Neuronal stem cell (in vitro differentiated cells): ENCODE measurements at regions not wholly inside any gene's neighbourhood (a gene's known extent, or its start where the extent isn't known, plus 50 kb on each side); places are given as distances from the start of the nearest gene placed in this dataset.

Source experiments
- DNase-seq: peaks from one replicate; pipeline ENCODE4 v3.0.0-alpha.2; 2013; ENCODE audit warnings: low spot score
- H2AFZ ChIP-seq: one replicate; pipeline ENCODE4 v1.6.1; 2013; ENCODE audit warnings: mild to moderate bottlenecking, low read length, inconsistent platforms
- H2AK5ac ChIP-seq: 2 replicates; pipeline ENCODE4 v1.6.1; 2013; ENCODE audit warnings: low read depth, mild to moderate bottlenecking, inconsistent platforms, low read length, moderate library complexity, mixed read lengths
- H2BK120ac ChIP-seq: 2 replicates; pipeline ENCODE4 v1.6.1; 2013; ENCODE audit warnings: low read depth, mild to moderate bottlenecking, inconsistent platforms, low read length, moderate library complexity, mixed read lengths
- H2BK12ac ChIP-seq: one replicate; pipeline ENCODE4 v1.6.1; 2013; ENCODE audit warnings: low read length, inconsistent platforms
- H2BK15ac ChIP-seq: 2 replicates; pipeline ENCODE4 v1.6.1; 2013; ENCODE audit warnings: mild to moderate bottlenecking, low read length, inconsistent platforms, mixed read lengths
- H2BK5ac ChIP-seq: one replicate; pipeline ENCODE4 v1.6.1; 2013; ENCODE audit warnings: inconsistent platforms, mild to moderate bottlenecking, low read length, moderate library complexity
- H3K14ac ChIP-seq: one replicate; pipeline ENCODE4 v1.6.1; 2013; ENCODE audit warnings: low read length, inconsistent platforms
- H3K18ac ChIP-seq: 2 replicates; pipeline ENCODE4 v1.6.1; 2013; ENCODE audit warnings: low read length, inconsistent platforms
- H3K23ac ChIP-seq: 2 replicates; pipeline ENCODE4 v1.6.1; 2013; ENCODE audit warnings: low read depth, mild to moderate bottlenecking, mixed read lengths, low read length, inconsistent platforms; ENCODE audit not compliant: poor library complexity
- H3K27ac ChIP-seq: replicated peaks from 3 replicates; pipeline ENCODE4 v1.5.1; 2013; ENCODE audit warnings: low read length, inconsistent platforms
- H3K27me3 ChIP-seq, 3 experiments: 2 replicates each; pipeline ENCODE4 v1.6.1; 2013; ENCODE audit warnings: low read length in 3 of 3, mild to moderate bottlenecking in 2 of 3, inconsistent platforms in 1 of 3, low read depth in 1 of 3, mixed read lengths in 1 of 3, moderate library complexity in 1 of 3; ENCODE audit not compliant: control insufficient read depth in 3 of 3, insufficient read depth in 3 of 3
- H3K36me3 ChIP-seq, 2 donors: replicated peaks in 1 of 2; 2 replicates each; pipeline ENCODE4 v1.6.1; 2013; ENCODE audit warnings: low read length in 2 of 2; ENCODE audit not compliant: control insufficient read depth in 2 of 2, insufficient read depth in 2 of 2
- H3K4ac ChIP-seq: 2 replicates; pipeline ENCODE4 v1.6.1; 2013; ENCODE audit warnings: inconsistent platforms, mild to moderate bottlenecking, low read length, moderate library complexity
- H3K4me1 ChIP-seq, 2 donors: 1 replicate in 1 of 2; 2 replicates in 1 of 2; pipeline ENCODE4 v1.6.1; 2013; ENCODE audit warnings: low read length in 2 of 2, low read depth in 1 of 2; ENCODE audit not compliant: control insufficient read depth in 2 of 2, insufficient read depth in 1 of 2
- H3K4me2 ChIP-seq: one replicate; pipeline ENCODE4 v1.6.1; 2013; ENCODE audit warnings: mild to moderate bottlenecking, low read length, inconsistent platforms; ENCODE audit not compliant: insufficient read depth, poor library complexity, severe bottlenecking
- H3K4me3 ChIP-seq, 2 donors: 2 replicates each; pipeline ENCODE4 v1.5.1; 2013; ENCODE audit warnings: low read length in 2 of 2, mild to moderate bottlenecking in 2 of 2, inconsistent platforms in 1 of 2, moderate library complexity in 1 of 2
- H3K79me1 ChIP-seq: one replicate; pipeline ENCODE4 v1.6.1; 2013; ENCODE audit warnings: low read depth, mild to moderate bottlenecking, inconsistent platforms, low read length, moderate library complexity
- H3K9ac ChIP-seq: one replicate; pipeline ENCODE4 v1.6.1; 2013; ENCODE audit warnings: mild to moderate bottlenecking, low read depth, low read length, inconsistent platforms; ENCODE audit not compliant: poor library complexity
- H3K9me3 ChIP-seq, 2 donors: replicated peaks in 1 of 2; 2 replicates each; pipeline versions ENCODE3 to v1.6.1; 2013; ENCODE audit warnings: low read length in 2 of 2, mild to moderate bottlenecking in 2 of 2, inconsistent platforms in 1 of 2, low read depth in 1 of 2, mixed read lengths in 1 of 2, moderate library complexity in 1 of 2; ENCODE audit not compliant: control insufficient read depth in 2 of 2, insufficient read depth in 1 of 2
- H4K8ac ChIP-seq: one replicate; pipeline ENCODE4 v1.6.1; 2013; ENCODE audit warnings: low read depth, mild to moderate bottlenecking, inconsistent platforms, low read length, moderate library complexity
- H4K91ac ChIP-seq: one replicate; pipeline ENCODE4 v1.6.1; 2013; ENCODE audit warnings: low read length, low read depth, mild to moderate bottlenecking, inconsistent platforms; ENCODE audit not compliant: poor library complexity
- WGBS, 2 donors: extraction: QIAGEN DNeasy Blood & Tissue Kit; methylation state at CpG; one replicate each; pipeline ENCODE4 v1.1.7; 2013; ENCODE audit warnings: missing lambda C conversion rate in 2 of 2, mixed read lengths in 1 of 2; ENCODE audit not compliant: insufficient read length in 2 of 2, insufficient replicate concordance in 1 of 2; ENCODE audit errors: extremely low coverage in 2 of 2; 5-methylcytosine and 5-hydroxymethylcytosine counted together

- no CpG with 5 or more reads among the region's 4 CpGs for WGBS, 2 donors
- H3K27ac ChIP-seq = no peak overlapping the region
- no peak overlapping the region for H2AFZ ChIP-seq
- no peak overlapping the region for H3K23ac ChIP-seq
- H3K27me3 ChIP-seq = peaks cover 0 to 4% (median 0%) of the 10 kb centered on the region in 3 experiments
- H2BK120ac ChIP-seq = no peak overlapping the region
- H4K91ac ChIP-seq = no peak overlapping the region
- H3K4ac ChIP-seq = no peak overlapping the region
- no peak overlapping the region for H3K9ac ChIP-seq
- no peaks in the 10 kb centered on the region for H3K9me3 ChIP-seq
- H3K4me1 ChIP-seq = no peaks in the 10 kb centered on the region
- no peak overlapping the region for H2BK5ac ChIP-seq
- no peak overlapping the region for H3K14ac ChIP-seq
- no peak overlapping the region for H2BK15ac ChIP-seq
- no peak overlapping the region for H4K8ac ChIP-seq
- no peaks in the 10 kb centered on the region for H3K79me1 ChIP-seq
- no peaks in the 10 kb centered on the region for H3K36me3 ChIP-seq
- no peak for DNase-seq
- H2AK5ac ChIP-seq = no peak overlapping the region
- H3K18ac ChIP-seq = no peak overlapping the region
- no peak overlapping the region for H3K4me2 ChIP-seq
- H2BK12ac ChIP-seq = no peak overlapping the region
- no peak overlapping the region for H3K4me3 ChIP-seq
Measured at GRCh38 chr14:24713404-24713803, 79.4 kb upstream of the GZMB start.

DNA sequence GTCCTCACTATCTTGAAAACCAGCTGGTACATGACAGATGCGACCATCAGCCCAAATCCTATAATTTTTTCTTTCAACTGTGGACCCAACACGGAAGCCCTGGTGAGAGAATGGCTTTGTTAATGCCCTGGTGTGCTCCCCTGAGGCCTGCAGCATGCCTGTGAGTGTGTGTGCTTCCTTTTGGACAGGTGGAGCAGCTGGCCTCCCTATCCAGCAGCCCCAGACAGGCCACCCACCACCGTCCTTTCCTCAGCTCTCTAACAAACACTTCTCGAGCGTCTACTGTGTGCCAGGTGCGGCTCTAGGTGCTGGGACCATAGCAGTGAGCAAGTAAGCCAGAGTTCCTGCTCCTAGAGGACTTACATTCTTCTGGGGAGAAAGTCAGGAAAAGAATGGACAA, 78.9 kb upstream of the GZMB start:
- no peak overlapping the region for H2BK5ac ChIP-seq
- H2BK120ac ChIP-seq = no peak overlapping the region
- H2AFZ ChIP-seq = no peak overlapping the region
- H3K27me3 ChIP-seq = peaks cover 0 to 4% (median 0%) of the 10 kb centered on the region in 3 experiments
- H3K4me2 ChIP-seq = no peak overlapping the region
- H3K9me3 ChIP-seq = no peaks in the 10 kb centered on the region
- H3K14ac ChIP-seq = no peak overlapping the region
- no peak overlapping the region for H3K18ac ChIP-seq
- WGBS, 2 donors = no CpG with 5 or more reads among the region's 6 CpGs
- H2BK12ac ChIP-seq = no peak overlapping the region
- no peak overlapping the region for H3K4ac ChIP-seq
- no peak overlapping the region for H3K4me3 ChIP-seq
- no peak overlapping the region for H3K23ac ChIP-seq
- H3K27ac ChIP-seq = no peak overlapping the region
- no peaks in the 10 kb centered on the region for H3K36me3 ChIP-seq
- H4K91ac ChIP-seq = no peak overlapping the region
- H4K8ac ChIP-seq = no peak overlapping the region
- H2AK5ac ChIP-seq = no peak overlapping the region
- H3K9ac ChIP-seq = no peak overlapping the region
- no peak overlapping the region for H2BK15ac ChIP-seq
- no peaks in the 10 kb centered on the region for H3K4me1 ChIP-seq
- H3K79me1 ChIP-seq = no peaks in the 10 kb centered on the region
- DNase-seq = no peak

- Histone ChIP-seq H2BK5ac (no peak overlapping the region), H2AFZ (no peak overlapping the region), H3K27me3 (peaks cover 0 to 9% (median 0%) of the 10 kb centered on the region in 3 experiments)
Measured at GRCh38 chr14:24712374-24712773, 78.4 kb upstream of the GZMB start.

GRCh38 chr14:24710403-24711112, 76.6 kb upstream of the GZMB start:
- WGBS, 2 donors = no CpG with 5 or more reads among the region's 16 CpGs
- H3K4ac ChIP-seq = no peak overlapping the region
- no peaks in the 10 kb centered on the region for H3K9me3 ChIP-seq
- H3K9ac ChIP-seq = no peak overlapping the region
- H3K4me3 ChIP-seq = no peak overlapping the region
- H2BK12ac ChIP-seq = no peak overlapping the region
- no peak overlapping the region for H2BK5ac ChIP-seq
- no peak overlapping the region for H3K27ac ChIP-seq
- no peaks in the 10 kb centered on the region for H3K4me1 ChIP-seq
- H2AK5ac ChIP-seq = no peak overlapping the region
- H2BK120ac ChIP-seq = no peak overlapping the region
- DNase-seq = peak; percentile 59
- H2AFZ ChIP-seq = peak overlapping the region; percentile 64
- H3K18ac ChIP-seq = no peak overlapping the region
- H4K8ac ChIP-seq = no peak overlapping the region
- H3K23ac ChIP-seq = no peak overlapping the region
- H3K14ac ChIP-seq = no peak overlapping the region
- H3K79me1 ChIP-seq = no peaks in the 10 kb centered on the region
- H2BK15ac ChIP-seq = no peak overlapping the region
- no peak overlapping the region for H3K4me2 ChIP-seq
- H4K91ac ChIP-seq = no peak overlapping the region
- peaks cover 0 to 23% (median 0%) of the 10 kb centered on the region in 3 experiments for H3K27me3 ChIP-seq
- no peaks in the 10 kb centered on the region for H3K36me3 ChIP-seq

More at GRCh38 chr14:24712374-24712773, 78.4 kb upstream of the GZMB start:
- H3K9me3 ChIP-seq = no peaks in the 10 kb centered on the region
- H3K4me2 ChIP-seq = no peak overlapping the region
- H4K8ac ChIP-seq = no peak overlapping the region
- no peak overlapping the region for H3K18ac ChIP-seq
- H3K79me1 ChIP-seq = no peaks in the 10 kb centered on the region
- no peak overlapping the region for H3K4me3 ChIP-seq
- no peak overlapping the region for H2AK5ac ChIP-seq
- no peak overlapping the region for H4K91ac ChIP-seq
- H3K4ac ChIP-seq = no peak overlapping the region
- no peak overlapping the region for H3K14ac ChIP-seq
- H3K36me3 ChIP-seq = no peaks in the 10 kb centered on the region
- H3K4me1 ChIP-seq = no peaks in the 10 kb centered on the region
- H2BK12ac ChIP-seq = no peak overlapping the region
- H3K9ac ChIP-seq = no peak overlapping the region
- H3K27ac ChIP-seq = no peak overlapping the region
- H3K23ac ChIP-seq = no peak overlapping the region
- WGBS, 2 donors = no CpG with 5 or more reads among the region's 1 CpG
- no peak for DNase-seq
- no peak overlapping the region for H2BK120ac ChIP-seq
- H2BK15ac ChIP-seq = no peak overlapping the region
